CD14-positive monocyte (primary cell): ENCODE measurements at regions not wholly inside any gene's neighbourhood (a gene's known extent, or its start where the extent isn't known, plus 50 kb on each side); places are given as distances from the start of the nearest gene placed in this dataset.

Experiments
- DNase-seq, 3 donors: peaks; one replicate each; pipeline ENCODE4 v3.0.0-alpha.2; 2011 to 2022
- H2AFZ ChIP-seq: 2 replicates; pipeline ENCODE4 v1.6.0; 2012; ENCODE audit warnings: mild to moderate bottlenecking, low read depth, low read length, inconsistent platforms; ENCODE audit not compliant: insufficient read depth, poor library complexity, severe bottlenecking
- H3K27ac ChIP-seq, 2 donors: 1 replicate in 1 of 2; 2 replicates in 1 of 2; pipeline ENCODE4 v1.5.1; 2012 to 2013; ENCODE audit warnings: low read length in 2 of 2, control low read depth in 1 of 2, inconsistent platforms in 1 of 2, low read depth in 1 of 2, mild to moderate bottlenecking in 1 of 2
- H3K27me3 ChIP-seq, 2 donors: one replicate each; pipeline versions ENCODE4 v1.6.0 to v1.6.1; 2011 to 2013; ENCODE audit warnings: low read length in 2 of 2; ENCODE audit not compliant: control insufficient read depth in 2 of 2, insufficient read depth in 2 of 2
- H3K36me3 ChIP-seq, 2 donors: replicated peaks in 1 of 2; 1 replicate in 1 of 2; 2 replicates in 1 of 2; pipeline versions ENCODE4 v1.5.1 to v1.6.1; 2012 to 2013; ENCODE audit warnings: low read length in 2 of 2, control low read depth in 1 of 2, inconsistent platforms in 1 of 2, mild to moderate bottlenecking in 1 of 2; ENCODE audit not compliant: insufficient read depth in 2 of 2, control insufficient read depth in 1 of 2
- H3K4me1 ChIP-seq, 2 donors: 1 replicate in 1 of 2; 2 replicates in 1 of 2; pipeline versions ENCODE4 v1.5.1 to v1.6.1; 2012 to 2013; ENCODE audit warnings: low read length in 2 of 2, control low read depth in 1 of 2, inconsistent platforms in 1 of 2, mild to moderate bottlenecking in 1 of 2, moderate library complexity in 1 of 2; ENCODE audit not compliant: insufficient read depth in 2 of 2, control insufficient read depth in 1 of 2
- H3K4me2 ChIP-seq: replicated peaks from 2 replicates; pipeline ENCODE3; 2012; ENCODE audit warnings: low read length, moderate library complexity, mild to moderate bottlenecking; ENCODE audit not compliant: poor library complexity, severe bottlenecking; ENCODE audit errors: extremely low read depth
- H3K4me3 ChIP-seq, 3 experiments: fragments of 200-600 bp in 1 of 3; sonication (generic) in 1 of 3; replicated peaks in 1 of 3; 1 replicate in 2 of 3; 2 replicates in 1 of 3; pipeline ENCODE4 v1.5.1; 2011 to 2013; ENCODE audit warnings: low read length in 3 of 3, mild to moderate bottlenecking in 3 of 3, control low read depth in 2 of 3, low read depth in 2 of 3, inconsistent platforms in 1 of 3, moderate library complexity in 1 of 3
- H3K79me2 ChIP-seq: 2 replicates; pipeline ENCODE4 v1.6.0; 2012; ENCODE audit warnings: mild to moderate bottlenecking, control low read depth, inconsistent platforms, low read length, moderate library complexity; ENCODE audit not compliant: insufficient read depth
- H3K9ac ChIP-seq: 2 replicates; pipeline ENCODE4 v1.6.0; 2017; ENCODE audit warnings: low read length, mild to moderate bottlenecking; ENCODE audit not compliant: insufficient read depth, poor library complexity, severe bottlenecking
- H3K9me3 ChIP-seq, 2 donors: replicated peaks in 1 of 2; 1 replicate in 1 of 2; 2 replicates in 1 of 2; pipeline versions ENCODE4 v1.5.1 to v1.6.1; 2012 to 2013; ENCODE audit warnings: low read length in 2 of 2, control low read depth in 1 of 2; ENCODE audit not compliant: control insufficient read depth in 1 of 2, insufficient read depth in 1 of 2
- H4K20me1 ChIP-seq: 2 replicates; pipeline ENCODE4 v1.6.0; 2012; ENCODE audit warnings: mild to moderate bottlenecking, low read length, control low read depth, moderate library complexity; ENCODE audit not compliant: insufficient read depth
- H3K27ac Mint-ChIP-seq, 7 donors: one replicate each; pipeline ENCODE4 v1.8.0; 2020; ENCODE audit warnings: mild to moderate bottlenecking in 7 of 7, mixed read lengths in 7 of 7, moderate library complexity in 6 of 7, inconsistent platforms in 2 of 7
- H3K27me3 Mint-ChIP-seq, 3 donors: one replicate each; pipeline ENCODE4 v1.8.0; 2021 to 2022; ENCODE audit warnings: low read depth in 3 of 3, mild to moderate bottlenecking in 3 of 3, mixed read lengths in 3 of 3, moderate library complexity in 3 of 3, inconsistent platforms in 1 of 3
- H3K36me3 Mint-ChIP-seq, 2 donors: one replicate each; pipeline ENCODE4 v1.8.0; 2020; ENCODE audit warnings: mixed read lengths in 2 of 2, inconsistent platforms in 1 of 2, mild to moderate bottlenecking in 1 of 2
- H3K4me1 Mint-ChIP-seq: one replicate; pipeline ENCODE4 v1.8.0; 2020; ENCODE audit warnings: mild to moderate bottlenecking, mixed read lengths
- H3K4me3 Mint-ChIP-seq, 2 donors: one replicate each; pipeline ENCODE4 v1.8.0; 2020; ENCODE audit warnings: mild to moderate bottlenecking in 2 of 2, mixed read lengths in 2 of 2, moderate library complexity in 1 of 2
- H3K9me3 Mint-ChIP-seq, 7 donors: one replicate each; pipeline ENCODE4 v1.8.0; 2020 to 2022; ENCODE audit warnings: mixed read lengths in 7 of 7, mild to moderate bottlenecking in 6 of 7, moderate library complexity in 6 of 7, inconsistent platforms in 2 of 7
- CTCF ChIP-seq: fragments of 200-600 bp; IDR thresholded peaks from one replicate; pipeline ENCODE4 v1.8.0; 2022; ENCODE audit warnings: antibody characterized with exemption, mild to moderate bottlenecking
- WGBS: methylation state at CpG from one replicate; pipeline ENCODE4 v1.1.5; 2013; ENCODE audit warnings: missing lambda C conversion rate; ENCODE audit not compliant: insufficient coverage; 5-methylcytosine and 5-hydroxymethylcytosine counted together
- intact Hi-C, 2 donors: fragments of 100-400 bp; cut with micrococcal nuclease; formaldehyde crosslinking; loops; one replicate each; pipeline versions ENCODE4 v1.15.0 to v1.15.1; 2023

- H2AFZ ChIP-seq: no peak overlapping the region
- no peaks in the 10 kb centered on the region for H3K9me3 ChIP-seq
- Mint-ChIP-seq H3K36me3 (no peaks in the 10 kb centered on the region), H3K4me3 (no peak overlapping the region), H3K27ac (no peak overlapping the region), H3K4me1 (no peaks in the 10 kb centered on the region), H3K9me3 (peaks cover 0 to 5% (median 2%) of the 10 kb centered on the region in 7 donors), H3K27me3 (no peaks in the 10 kb centered on the region)
- no peaks in the 10 kb centered on the region for H3K4me1 ChIP-seq
- intact Hi-C loops: no loop called here
- H4K20me1 ChIP-seq: no peaks in the 10 kb centered on the region
- no peak overlapping the region for H3K27ac ChIP-seq
- H3K36me3 ChIP-seq: no peaks in the 10 kb centered on the region
- H3K4me2 ChIP-seq: no peak overlapping the region
- 100% methylated on average over 1 of the region's 8 CpGs for WGBS
- no peak for DNase-seq
- no peak for TF ChIP-seq CTCF
- H3K9ac ChIP-seq: no peak overlapping the region
- H3K4me3 ChIP-seq: no peak overlapping the region
- no peaks in the 10 kb centered on the region for H3K79me2 ChIP-seq
- no peaks in the 10 kb centered on the region for H3K27me3 ChIP-seq
Observed at GRCh38 chr17:71600137-71600789, 520.6 kb upstream of the SOX9 start.

- H3K9me3 Mint-ChIP-seq: peaks cover 0 to 7% (median 2%) of the 10 kb centered on the region in 7 donors
- no peak overlapping the region for H2AFZ ChIP-seq
- no peak overlapping the region for H3K9ac ChIP-seq
- H3K36me3 Mint-ChIP-seq: no peaks in the 10 kb centered on the region
- no peak overlapping the region for H3K4me3 Mint-ChIP-seq
- no peak overlapping the region for H3K27ac ChIP-seq
- no peak overlapping the region for H3K27ac Mint-ChIP-seq
- H3K4me2 ChIP-seq: no peak overlapping the region
- 86% methylated on average over 2 of the region's 4 CpGs for WGBS
- no peaks in the 10 kb centered on the region for H3K36me3 ChIP-seq
- H4K20me1 ChIP-seq: no peaks in the 10 kb centered on the region
- no peaks in the 10 kb centered on the region for H3K4me1 ChIP-seq
- H3K27me3 Mint-ChIP-seq: no peaks in the 10 kb centered on the region
- intact Hi-C loops: no loop called here
- H3K79me2 ChIP-seq: no peaks in the 10 kb centered on the region
- H3K9me3 ChIP-seq: no peaks in the 10 kb centered on the region
- H3K4me1 Mint-ChIP-seq: no peaks in the 10 kb centered on the region
- no peaks in the 10 kb centered on the region for H3K27me3 ChIP-seq
- TF ChIP-seq CTCF: no peak
- no peak overlapping the region for H3K4me3 ChIP-seq
- no peak for DNase-seq
Observed at GRCh38 chr17:71601894-71602504, 518.8 kb upstream of the SOX9 start.
